ENCODE measurements at regions not wholly inside any gene's neighbourhood (a gene's known extent, or its start where the extent isn't known, plus 50 kb on each side); places are given as distances from the start of the nearest gene placed in this dataset.

DNA sequence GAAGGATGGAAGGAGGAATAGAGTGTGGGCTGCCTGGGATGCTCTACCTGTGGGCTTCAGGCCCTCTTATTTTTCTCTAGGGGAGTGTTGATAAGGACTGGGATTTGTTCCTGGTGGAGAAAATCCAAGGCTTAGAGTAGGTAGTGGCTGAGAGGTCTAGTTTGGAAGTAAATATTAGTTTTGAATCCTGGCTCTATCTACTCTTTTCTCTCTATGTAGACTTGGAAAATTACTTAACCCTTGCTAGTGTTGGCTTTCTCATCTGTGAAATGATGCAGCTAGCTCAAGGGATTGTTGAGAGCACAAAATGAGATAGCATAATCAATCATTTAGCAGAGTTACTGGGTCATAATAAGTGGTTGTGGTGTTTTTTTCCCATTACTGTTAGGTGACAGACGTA lies 102.7 kb upstream of the MLIP start:
- no peak for DNase-seq (ENCODE audit: low read depth, low spot score)
- Mint-ChIP-seq H3K36me3 (ENCODE audit: low read depth) (no peaks in the 10 kb centered on the region), H3K4me1 (peaks cover 11% of the 10 kb centered on the region), H3K27ac (ENCODE audit: unreplicated experiment) (no peak overlapping the region), H3K27me3 (ENCODE audit: low read depth) (no peaks in the 10 kb centered on the region), H3K9me3 (peaks cover 2% of the 10 kb centered on the region), H3K4me3 (no peak overlapping the region)
- TF ChIP-seq, protein P1, sequence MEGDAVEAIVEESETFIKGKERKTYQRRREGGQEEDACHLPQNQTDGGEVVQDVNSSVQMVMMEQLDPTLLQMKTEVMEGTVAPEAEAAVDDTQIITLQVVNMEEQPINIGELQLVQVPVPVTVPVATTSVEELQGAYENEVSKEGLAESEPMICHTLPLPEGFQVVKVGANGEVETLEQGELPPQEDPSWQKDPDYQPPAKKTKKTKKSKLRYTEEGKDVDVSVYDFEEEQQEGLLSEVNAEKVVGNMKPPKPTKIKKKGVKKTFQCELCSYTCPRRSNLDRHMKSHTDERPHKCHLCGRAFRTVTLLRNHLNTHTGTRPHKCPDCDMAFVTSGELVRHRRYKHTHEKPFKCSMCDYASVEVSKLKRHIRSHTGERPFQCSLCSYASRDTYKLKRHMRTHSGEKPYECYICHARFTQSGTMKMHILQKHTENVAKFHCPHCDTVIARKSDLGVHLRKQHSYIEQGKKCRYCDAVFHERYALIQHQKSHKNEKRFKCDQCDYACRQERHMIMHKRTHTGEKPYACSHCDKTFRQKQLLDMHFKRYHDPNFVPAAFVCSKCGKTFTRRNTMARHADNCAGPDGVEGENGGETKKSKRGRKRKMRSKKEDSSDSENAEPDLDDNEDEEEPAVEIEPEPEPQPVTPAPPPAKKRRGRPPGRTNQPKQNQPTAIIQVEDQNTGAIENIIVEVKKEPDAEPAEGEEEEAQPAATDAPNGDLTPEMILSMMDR (conservative IDR thresholded peaks at IDR 0.05): no peak

DNA sequence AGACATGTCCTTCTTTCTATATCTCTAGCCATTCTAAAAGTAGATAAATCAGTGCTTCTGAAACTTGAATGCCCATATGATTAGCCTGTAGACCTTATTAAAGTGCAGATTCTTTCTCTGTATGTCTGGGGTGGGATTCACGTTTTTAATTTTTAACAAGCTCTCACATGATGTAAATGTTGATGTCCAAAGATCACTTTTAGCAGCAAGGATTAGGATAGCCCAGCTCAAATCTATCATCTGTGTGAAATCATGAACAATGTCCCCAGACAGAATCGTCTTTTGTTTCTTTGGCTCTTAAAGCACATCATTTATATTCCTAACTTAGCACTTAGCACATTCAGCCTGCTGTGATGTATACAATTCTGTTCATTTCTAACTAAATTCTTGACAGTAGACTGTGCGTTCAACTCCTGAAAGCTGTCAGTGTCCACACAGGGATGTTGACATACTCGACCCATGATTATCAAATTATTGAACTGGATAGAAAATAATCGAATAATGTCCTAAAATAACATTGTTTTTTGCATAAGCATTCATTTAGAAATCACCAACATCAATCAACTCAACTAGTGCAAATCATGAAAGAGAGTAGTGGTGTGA lies 102.1 kb upstream of the MLIP start:
- no peaks in the 10 kb centered on the region for H3K36me3 Mint-ChIP-seq (ENCODE audit: low read depth)
- peaks cover 3% of the 10 kb centered on the region for H3K9me3 Mint-ChIP-seq
- H3K4me3 Mint-ChIP-seq: no peak overlapping the region
- no peak for DNase-seq (ENCODE audit: low read depth, low spot score)
- TF ChIP-seq, protein P1 (conservative IDR thresholded peaks at IDR 0.05): no peak
- peaks cover 11% of the 10 kb centered on the region for H3K4me1 Mint-ChIP-seq
- H3K27me3 Mint-ChIP-seq (ENCODE audit: low read depth): no peaks in the 10 kb centered on the region
- H3K27ac Mint-ChIP-seq (ENCODE audit: unreplicated experiment): no peak overlapping the region

DNA sequence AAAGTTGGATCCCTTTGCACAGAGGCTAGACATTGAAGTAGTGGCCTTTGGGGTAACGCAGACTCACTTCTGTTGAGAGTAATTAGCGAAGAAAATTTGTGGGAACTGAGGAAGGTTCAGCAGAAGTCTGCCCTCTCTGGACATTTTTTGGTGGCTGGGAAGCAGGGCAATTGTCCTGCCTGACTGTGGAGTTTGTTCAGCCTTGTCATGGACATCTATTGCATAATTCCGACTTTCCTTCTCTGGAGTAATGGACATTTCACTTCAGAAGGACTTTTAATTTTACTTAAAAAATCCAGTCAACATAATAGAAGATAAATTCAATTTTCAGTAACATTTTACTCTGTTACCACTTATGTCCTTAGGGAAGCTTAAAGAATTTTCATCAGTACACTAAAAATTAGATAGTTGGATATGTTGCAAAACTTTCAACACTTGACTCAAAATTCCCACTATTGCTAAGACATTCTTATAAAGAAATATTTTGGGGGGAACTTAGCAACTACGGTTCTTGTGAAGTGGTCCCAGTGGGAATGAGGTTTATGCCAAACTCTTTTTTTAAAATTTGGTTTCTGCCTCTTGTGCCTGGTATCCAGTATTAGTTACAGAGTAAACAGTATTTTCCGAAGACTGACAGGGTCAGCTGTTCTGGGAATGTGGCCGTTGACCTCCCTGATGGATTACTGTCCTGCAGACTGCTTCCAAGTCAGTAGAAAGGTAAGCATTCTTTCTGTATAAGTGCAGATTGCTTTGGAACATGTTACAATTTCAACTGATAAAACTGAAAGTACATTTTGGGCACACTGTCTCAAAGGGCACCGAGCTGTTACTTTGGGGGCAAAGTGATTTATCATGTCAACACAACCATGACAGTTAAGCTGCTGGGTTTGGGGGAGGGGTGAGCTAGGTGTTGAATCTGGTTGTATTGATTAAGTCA lies 100.6 kb upstream of the MLIP start:
- Mint-ChIP-seq H3K27ac (ENCODE audit: unreplicated experiment) (no peak overlapping the region), H3K9me3 (peaks cover 3% of the 10 kb centered on the region)
- TF ChIP-seq, protein P1 (conservative IDR thresholded peaks at IDR 0.05): no peak

DNA sequence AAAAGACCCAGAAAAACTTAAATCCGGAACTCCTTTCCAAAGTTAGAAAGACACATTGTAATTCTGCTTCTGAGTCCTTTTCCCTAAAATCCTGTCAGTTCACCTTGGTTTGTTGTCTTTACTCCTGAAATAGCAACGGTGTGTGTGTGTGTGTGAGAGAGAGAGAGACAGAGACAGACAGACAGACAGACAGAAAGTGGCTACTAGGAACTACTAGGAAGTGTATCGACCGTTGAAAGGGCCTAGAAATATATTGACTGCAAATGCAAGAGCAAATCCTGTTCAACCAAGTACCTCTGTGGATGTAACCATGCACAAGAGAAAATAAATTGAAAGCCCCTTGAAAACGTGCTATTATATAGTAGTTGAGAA lies 100.0 kb upstream of the MLIP start:
- Mint-ChIP-seq H3K4me1 (peaks cover 11% of the 10 kb centered on the region), H3K36me3 (ENCODE audit: low read depth) (no peaks in the 10 kb centered on the region), H3K27ac (ENCODE audit: unreplicated experiment) (no peak overlapping the region), H3K9me3 (peaks cover 3% of the 10 kb centered on the region), H3K4me3 (no peak overlapping the region), H3K27me3 (ENCODE audit: low read depth) (no peaks in the 10 kb centered on the region)
- TF ChIP-seq, protein P1 (conservative IDR thresholded peaks at IDR 0.05): no peak
- no peak for DNase-seq (ENCODE audit: low read depth, low spot score)

More for the DNA sequence above, 100.6 kb upstream of the MLIP start:
- Mint-ChIP-seq H3K4me3 (no peak overlapping the region), H3K4me1 (peaks cover 11% of the 10 kb centered on the region), H3K27me3 (ENCODE audit: low read depth) (no peaks in the 10 kb centered on the region), H3K36me3 (ENCODE audit: low read depth) (no peaks in the 10 kb centered on the region)
- DNase-seq (ENCODE audit: low read depth, low spot score): no peak

DNA sequence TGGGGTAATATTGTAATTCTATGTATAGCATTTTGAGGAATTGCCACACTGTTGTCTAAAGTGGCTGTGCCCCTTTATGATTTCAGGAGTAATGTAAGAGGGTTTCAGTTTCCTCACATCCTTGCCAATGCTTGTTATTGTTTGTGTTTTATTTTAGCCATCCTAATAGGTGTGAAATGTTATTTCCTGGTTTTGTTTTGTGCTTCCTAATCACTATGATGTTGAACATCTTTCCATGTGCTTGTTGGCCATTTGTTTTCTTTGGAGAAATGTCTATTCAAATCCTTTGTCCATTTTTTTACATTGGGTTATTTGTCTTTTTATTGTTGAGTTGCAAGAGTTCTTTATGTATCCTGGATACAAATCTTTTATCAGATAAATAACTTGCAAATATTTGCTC lies 97.3 kb upstream of the MLIP start:
- Mint-ChIP-seq H3K4me1 (peaks cover 11% of the 10 kb centered on the region), H3K36me3 (ENCODE audit: low read depth) (no peaks in the 10 kb centered on the region), H3K27ac (ENCODE audit: unreplicated experiment) (no peak overlapping the region), H3K9me3 (peaks cover 3% of the 10 kb centered on the region), H3K4me3 (no peak overlapping the region), H3K27me3 (ENCODE audit: low read depth) (no peaks in the 10 kb centered on the region)
- no peak for DNase-seq (ENCODE audit: low read depth, low spot score)
- TF ChIP-seq, protein P1 (conservative IDR thresholded peaks at IDR 0.05): no peak
